GM10266 (cell line): ENCODE measurements at regions not wholly inside any gene's neighbourhood (a gene's known extent, or its start where the extent isn't known, plus 50 kb on each side); places are given as distances from the start of the nearest gene placed in this dataset.

ENCODE experiments used
- DNase-seq: peaks from one replicate; pipeline ENCODE4 v3.0.0; 2012; ENCODE audit errors: extremely low spot score
- TF ChIP-seq, protein P1 (sequence below): IDR thresholded peaks from 2 replicates; pipeline ENCODE4 v1.5.1; 2012; ENCODE audit warnings: mild to moderate bottlenecking, low read depth; ENCODE audit not compliant: control insufficient read depth, insufficient read depth; ENCODE audit errors: missing control alignments

DNA sequence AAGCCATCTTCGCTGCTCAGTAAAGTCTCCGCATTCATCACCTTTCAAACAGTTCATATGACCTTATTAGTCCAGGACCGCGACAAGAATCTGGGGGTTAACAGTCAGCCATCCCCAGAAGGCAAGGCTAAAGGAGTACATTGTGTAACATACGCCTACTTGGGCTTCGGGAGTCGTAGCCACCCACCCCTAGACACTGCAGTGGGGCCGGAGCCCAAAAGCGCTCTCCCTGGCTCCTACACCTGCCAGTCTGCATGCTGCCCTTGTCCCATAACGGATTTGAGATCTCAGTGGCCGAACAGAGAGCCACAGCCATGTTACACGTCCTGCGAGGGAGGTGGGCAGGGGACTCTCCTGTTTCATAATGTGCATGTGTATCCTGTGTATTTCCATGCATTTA, 1405.5 kb downstream of the GRIK2 start:
- DNase-seq: no peak
- TF ChIP-seq, protein P1, sequence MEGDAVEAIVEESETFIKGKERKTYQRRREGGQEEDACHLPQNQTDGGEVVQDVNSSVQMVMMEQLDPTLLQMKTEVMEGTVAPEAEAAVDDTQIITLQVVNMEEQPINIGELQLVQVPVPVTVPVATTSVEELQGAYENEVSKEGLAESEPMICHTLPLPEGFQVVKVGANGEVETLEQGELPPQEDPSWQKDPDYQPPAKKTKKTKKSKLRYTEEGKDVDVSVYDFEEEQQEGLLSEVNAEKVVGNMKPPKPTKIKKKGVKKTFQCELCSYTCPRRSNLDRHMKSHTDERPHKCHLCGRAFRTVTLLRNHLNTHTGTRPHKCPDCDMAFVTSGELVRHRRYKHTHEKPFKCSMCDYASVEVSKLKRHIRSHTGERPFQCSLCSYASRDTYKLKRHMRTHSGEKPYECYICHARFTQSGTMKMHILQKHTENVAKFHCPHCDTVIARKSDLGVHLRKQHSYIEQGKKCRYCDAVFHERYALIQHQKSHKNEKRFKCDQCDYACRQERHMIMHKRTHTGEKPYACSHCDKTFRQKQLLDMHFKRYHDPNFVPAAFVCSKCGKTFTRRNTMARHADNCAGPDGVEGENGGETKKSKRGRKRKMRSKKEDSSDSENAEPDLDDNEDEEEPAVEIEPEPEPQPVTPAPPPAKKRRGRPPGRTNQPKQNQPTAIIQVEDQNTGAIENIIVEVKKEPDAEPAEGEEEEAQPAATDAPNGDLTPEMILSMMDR: no peak

DNA sequence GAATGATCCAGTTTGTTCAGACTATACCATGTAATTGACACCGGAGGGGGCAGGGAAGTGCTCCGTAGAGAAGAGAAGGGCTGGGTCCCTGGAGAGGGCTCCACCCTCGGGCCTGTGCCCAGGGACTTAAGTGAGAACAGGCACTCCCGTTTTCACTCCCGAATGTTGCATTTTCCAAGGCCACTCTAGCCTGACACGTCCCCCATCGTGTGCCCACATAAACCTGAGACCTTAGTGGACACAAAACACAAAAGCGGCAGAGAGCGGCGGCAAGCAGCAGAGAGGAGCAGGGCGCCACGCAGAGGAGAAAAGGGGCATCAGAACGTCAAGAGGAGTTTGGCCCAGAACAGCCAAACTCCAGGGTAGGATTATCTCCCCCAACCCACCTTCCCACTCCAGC, 1405.1 kb downstream of the GRIK2 start:
- DNase-seq: no peak
- TF ChIP-seq, protein P1: no peak

DNA sequence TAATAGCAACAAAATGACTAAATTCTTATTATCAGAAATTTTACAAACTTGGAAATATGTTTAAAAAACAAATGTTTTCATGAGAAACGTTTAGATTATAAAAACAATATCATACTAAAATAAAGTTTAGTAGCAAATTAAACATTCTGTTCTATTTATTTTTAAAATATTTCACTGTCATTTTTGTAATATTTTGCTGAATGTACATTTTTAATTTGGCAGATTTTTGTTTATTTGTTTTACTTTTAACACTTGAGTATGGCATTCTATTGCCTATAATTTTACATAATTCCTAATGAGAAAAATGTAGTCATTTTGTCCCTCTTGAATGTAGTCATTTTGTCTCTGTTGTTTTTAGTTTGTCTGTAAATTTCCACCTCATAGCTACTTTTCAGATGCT, 1400.2 kb downstream of the GRIK2 start:
- no peak for DNase-seq
- TF ChIP-seq, protein P1: no peak

DNA sequence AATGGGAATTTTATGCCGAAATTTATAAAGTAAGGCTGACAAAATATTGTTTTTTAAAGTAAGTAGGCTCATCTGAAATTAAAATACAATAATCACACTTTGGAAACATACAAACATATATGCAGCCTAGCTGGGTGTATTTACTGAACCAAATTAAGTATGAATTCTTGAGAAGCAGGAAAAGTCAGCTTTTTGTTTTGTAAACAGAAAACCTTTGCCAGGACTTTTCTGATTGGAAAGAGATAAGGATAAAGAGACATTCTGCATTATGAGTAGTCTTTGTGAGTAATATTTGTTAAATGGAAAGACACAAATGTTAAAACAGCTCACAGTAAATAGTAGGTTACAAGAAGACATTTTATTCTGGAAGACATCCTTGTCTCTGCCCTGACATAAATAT, 1380.8 kb downstream of the GRIK2 start:
- TF ChIP-seq, protein P1: no peak
- DNase-seq: no peak

DNA sequence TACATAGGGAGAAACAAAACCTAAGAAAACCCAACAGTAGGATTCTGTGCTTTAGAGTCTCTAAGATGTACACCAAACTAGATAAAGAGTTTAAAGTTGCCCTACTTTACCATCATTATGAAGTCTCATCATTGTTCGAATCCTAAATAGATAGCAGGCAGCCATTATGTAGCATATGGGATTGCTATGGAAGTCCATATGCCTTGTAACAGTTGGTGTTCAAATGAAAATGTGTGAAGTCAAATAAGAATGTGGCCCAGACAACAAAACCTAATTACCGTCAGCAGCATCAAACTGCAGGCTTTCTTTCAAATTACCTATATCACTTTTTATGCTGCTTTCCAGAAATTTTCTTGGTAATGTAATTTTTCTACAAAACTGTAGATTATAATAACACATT, 1380.1 kb downstream of the GRIK2 start:
- DNase-seq: no peak
- TF ChIP-seq, protein P1: no peak

DNA sequence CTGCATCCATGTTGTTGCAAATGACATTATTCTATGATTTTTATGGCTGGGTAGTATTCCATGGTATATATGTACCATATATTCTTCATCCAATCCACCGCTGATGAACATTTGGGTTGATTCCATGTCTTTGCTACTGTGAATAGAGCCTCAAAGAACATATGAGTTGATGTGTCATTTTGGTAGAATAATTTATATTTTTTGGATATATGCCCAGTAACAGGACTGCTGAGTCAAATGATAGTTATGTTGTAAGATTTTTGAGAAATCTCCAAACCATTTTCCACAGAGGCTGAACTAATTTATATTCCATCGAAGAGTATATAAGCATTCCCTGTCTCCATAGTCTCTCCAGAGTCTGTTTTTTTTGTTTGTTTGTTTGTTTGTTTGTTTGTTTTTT, 1373.5 kb downstream of the GRIK2 start:
- no peak for DNase-seq
- TF ChIP-seq, protein P1: no peak

DNA sequence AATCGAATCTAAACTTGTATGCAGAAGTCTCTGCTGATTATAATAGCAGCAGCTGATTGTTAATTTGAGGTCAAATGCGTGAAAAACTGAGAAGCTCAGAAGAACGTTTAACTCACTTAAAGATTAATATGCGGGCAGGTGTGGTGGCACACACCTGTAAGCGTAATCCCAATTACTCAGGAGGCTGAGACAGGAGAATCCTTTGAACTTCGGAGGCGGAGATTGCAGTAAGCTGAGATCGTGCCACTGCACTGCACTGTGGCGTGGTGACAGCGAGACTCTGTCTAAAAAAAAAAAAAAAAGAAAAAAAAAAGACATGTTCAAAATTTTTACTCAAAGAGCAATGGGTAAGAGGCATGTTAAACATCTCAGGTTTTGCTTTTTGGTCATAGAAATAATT, 1370.8 kb downstream of the GRIK2 start:
- DNase-seq: no peak
- TF ChIP-seq, protein P1: no peak
